Right forelimb (tissue), 1 donor: ENCODE measurements at regions not wholly inside any gene's neighbourhood (a gene's known extent, or its start where the extent isn't known, plus 50 kb on each side); places are given as distances from the start of the nearest gene placed in this dataset.
"Not testable (repeated sequence)": the region's sequence is repeated elsewhere in the genome, so short reads cannot be mapped to it uniquely, and the experiment has no call there.

ENCODE experiments used
- DNase-seq: peaks from one replicate; pipeline ENCODE4 v3.0.0-alpha.2; 2018

GRCh38 chr6:1230281-1230680, 81.6 kb upstream of the FOXQ1 start:
- no peak for DNase-seq

GRCh38 chr6:1229808-1230207, 82.1 kb upstream of the FOXQ1 start:
- no peak for DNase-seq

GRCh38 chr6:1229301-1229700, 82.6 kb upstream of the FOXQ1 start:
- no peak for DNase-seq

- no peak for DNase-seq
Measured at GRCh38 chr6:1228754-1229191, 83.1 kb upstream of the FOXQ1 start.

GRCh38 chr6:1227935-1228753, 83.8 kb upstream of the FOXQ1 start:
- no peak for DNase-seq

GRCh38 chr6:1227600-1227934, 84.3 kb upstream of the FOXQ1 start:
- DNase-seq = no peak

GRCh38 chr6:1226277-1227099, 85.4 kb upstream of the FOXQ1 start:
- no peak for DNase-seq

- no peak for DNase-seq
Measured at GRCh38 chr6:1224514-1224913, 87.4 kb upstream of the FOXQ1 start.

- peak; percentile 15 for DNase-seq
Measured at GRCh38 chr6:1222728-1223595, 88.9 kb upstream of the FOXQ1 start.

- no peak for DNase-seq
Measured at GRCh38 chr6:1217396-1217795, 94.5 kb upstream of the FOXQ1 start.

- DNase-seq = peak; percentile 6
Measured at GRCh38 chr6:1216488-1216974, 95.4 kb upstream of the FOXQ1 start.

GRCh38 chr6:1215884-1216487, 95.9 kb upstream of the FOXQ1 start:
- DNase-seq = peak; percentile 16

GRCh38 chr6:1215023-1215422, 96.9 kb upstream of the FOXQ1 start:
- DNase-seq = peak; percentile 7

GRCh38 chr6:1212919-1213318, 99.0 kb upstream of the FOXQ1 start:
- no peak for DNase-seq

GRCh38 chr6:1212138-1212537, 99.8 kb upstream of the FOXQ1 start:
- DNase-seq = not testable (repeated sequence)

- not testable (repeated sequence) for DNase-seq
Measured at GRCh38 chr6:1210631-1211030, 101.3 kb upstream of the FOXQ1 start.

- no peak for DNase-seq
Measured at GRCh38 chr6:1208876-1209275, 103.0 kb upstream of the FOXQ1 start.

- no peak for DNase-seq
Measured at GRCh38 chr6:1203546-1203945, 108.4 kb upstream of the FOXQ1 start.

GRCh38 chr6:1202201-1202600, 109.7 kb upstream of the FOXQ1 start:
- DNase-seq = no peak

- no peak for DNase-seq
Measured at GRCh38 chr6:1201547-1202200, 110.2 kb upstream of the FOXQ1 start.

- peak; percentile 34 for DNase-seq
Measured at GRCh38 chr6:1200409-1201101, 111.3 kb upstream of the FOXQ1 start.

- DNase-seq = no peak
Measured at GRCh38 chr6:1200081-1200408, 111.9 kb upstream of the FOXQ1 start.
